IMR-90 (cell line): ENCODE measurements at regions not wholly inside any gene's neighbourhood (a gene's known extent, or its start where the extent isn't known, plus 50 kb on each side); places are given as distances from the start of the nearest gene placed in this dataset.

ENCODE experiments used
- ATAC-seq: fragments of 200-7000 bp; cut with Tn5 transposase; 2 replicates; pipeline ENCODE4 v1.9.1; 2020; ENCODE audit warnings: low read depth, mild to moderate bottlenecking, moderate library complexity
- BruUV-seq: library from RNA; stranded (reverse); fragments of 400-500 nt; replicated peaks from 2 replicates; lab custom pipeline; 2021; lab: Mats Ljungman, UMichigan
- CTCF ChIA-PET: fragments of 300-600 bp; formaldehyde crosslinking; extraction: SDS; loops from one replicate; lab custom pipeline; 2021; ENCODE audit warnings: antibody characterized with exemption; lab: Yijun Ruan, JAX
- POLR2A ChIA-PET: fragments of 300-600 bp; sonication (Branson Sonifier 250); formaldehyde crosslinking; loops from one replicate; lab custom pipeline; 2022; ENCODE audit warnings: antibody characterized with exemption; ENCODE audit not compliant: unreplicated experiment; lab: Charles Lee
- DNase-seq: peaks from one replicate; pipeline ENCODE4 v3.0.0; 2013
- H2AFZ ChIP-seq: replicated peaks from 2 replicates; pipeline ENCODE3; 2013; ENCODE audit warnings: low read length, mild to moderate bottlenecking; ENCODE audit not compliant: poor library complexity
- H2AK5ac ChIP-seq: 2 replicates; pipeline ENCODE4 v1.6.1; 2013; ENCODE audit warnings: low read depth, low read length, inconsistent platforms
- H2AK9ac ChIP-seq: replicated peaks from 2 replicates; pipeline ENCODE3; 2013; ENCODE audit warnings: mild to moderate bottlenecking, low read depth, low read length, moderate library complexity; ENCODE audit not compliant: poor library complexity
- H2BK120ac ChIP-seq: 2 replicates; pipeline ENCODE4 v1.6.1; 2013; ENCODE audit warnings: low read depth, low read length, inconsistent platforms
- H2BK15ac ChIP-seq: 3 replicates; pipeline ENCODE4 v1.6.1; 2013; ENCODE audit warnings: low read depth, low read length, inconsistent platforms
- H2BK20ac ChIP-seq: 2 replicates; pipeline ENCODE4 v1.6.1; 2013; ENCODE audit warnings: low read depth, mild to moderate bottlenecking, inconsistent platforms, low read length, moderate library complexity
- H2BK5ac ChIP-seq: 2 replicates; pipeline ENCODE4 v1.6.1; 2013; ENCODE audit warnings: mild to moderate bottlenecking, low read depth, low read length, inconsistent platforms; ENCODE audit not compliant: poor library complexity, severe bottlenecking
- H3K14ac ChIP-seq: replicated peaks from 2 replicates; pipeline ENCODE4 v1.6.1; 2013; ENCODE audit warnings: low read depth, low read length, inconsistent platforms
- H3K18ac ChIP-seq: 2 replicates; pipeline ENCODE4 v1.6.1; 2013; ENCODE audit warnings: low read depth, low read length, control low read depth
- H3K23ac ChIP-seq: 2 replicates; pipeline ENCODE4 v1.6.1; 2013; ENCODE audit warnings: low read depth, low read length, inconsistent platforms
- H3K27ac ChIP-seq: 2 replicates; pipeline ENCODE4 v1.5.1; 2013; ENCODE audit warnings: mild to moderate bottlenecking, control low read depth, low read length; ENCODE audit not compliant: insufficient read depth
- H3K27me3 ChIP-seq: 2 replicates; pipeline ENCODE4 v1.6.1; 2013; ENCODE audit warnings: low read length; ENCODE audit not compliant: control insufficient read depth, insufficient read depth
- H3K36me3 ChIP-seq: 2 replicates; pipeline ENCODE4 v1.6.1; 2013; ENCODE audit warnings: low read length, mixed read lengths; ENCODE audit not compliant: control insufficient read depth, insufficient read depth
- H3K4ac ChIP-seq: 2 replicates; pipeline ENCODE4 v1.6.1; 2013; ENCODE audit warnings: low read depth, low read length, inconsistent platforms
- H3K4me1 ChIP-seq: 2 replicates; pipeline ENCODE4 v1.6.1; 2013; ENCODE audit warnings: low read length, mixed read lengths; ENCODE audit not compliant: control insufficient read depth, insufficient read depth
- H3K4me2 ChIP-seq: 2 replicates; pipeline ENCODE4 v1.6.1; 2013; ENCODE audit warnings: low read depth, mild to moderate bottlenecking, control low read depth, low read length, moderate library complexity
- H3K4me3 ChIP-seq: 2 replicates; pipeline ENCODE4 v1.5.1; 2013; ENCODE audit warnings: low read depth, mild to moderate bottlenecking, control low read depth, low read length, moderate library complexity; ENCODE audit not compliant: insufficient read depth
- H3K56ac ChIP-seq: 2 replicates; pipeline ENCODE4 v1.6.1; 2013; ENCODE audit warnings: low read length, inconsistent platforms; ENCODE audit not compliant: insufficient read depth; ENCODE audit errors: extremely low read depth
- H3K79me1 ChIP-seq, 2 experiments: 2 replicates each; pipeline ENCODE4 v1.6.1; 2013; ENCODE audit warnings: low read length in 2 of 2, inconsistent platforms in 1 of 2, low read depth in 1 of 2
- H3K9ac ChIP-seq: 2 replicates; pipeline ENCODE4 v1.6.1; 2013; ENCODE audit warnings: low read depth, low read length, control low read depth
- H3K9me1 ChIP-seq: 2 replicates; pipeline ENCODE4 v1.6.1; 2013; ENCODE audit warnings: low read length, inconsistent platforms; ENCODE audit not compliant: insufficient read depth
- H3K9me3 ChIP-seq: 2 replicates; pipeline ENCODE4 v1.6.1; 2013; ENCODE audit warnings: low read length; ENCODE audit not compliant: control insufficient read depth, insufficient read depth
- H4K20me1 ChIP-seq: 2 replicates; pipeline ENCODE4 v1.6.1; 2013; ENCODE audit warnings: low read length, inconsistent platforms; ENCODE audit not compliant: insufficient read depth
- H4K5ac ChIP-seq: 2 replicates; pipeline ENCODE4 v1.6.1; 2013; ENCODE audit warnings: mild to moderate bottlenecking, low read depth, low read length, control low read depth
- H4K8ac ChIP-seq, 2 experiments: 2 replicates each; pipeline ENCODE4 v1.6.1; 2013; ENCODE audit warnings: low read depth in 2 of 2, low read length in 2 of 2, control low read depth in 1 of 2, inconsistent platforms in 1 of 2
- H4K91ac ChIP-seq: 2 replicates; pipeline ENCODE4 v1.6.1; 2013; ENCODE audit warnings: low read depth, low read length, inconsistent platforms; ENCODE audit not compliant: insufficient read depth
- BHLHE40 ChIP-seq: fragments of 150-350 bp; IDR thresholded peaks from 2 replicates; pipeline ENCODE4 v1.6.1; 2016; ENCODE audit warnings: mild to moderate bottlenecking, low read depth, low read length
- CEBPB ChIP-seq: IDR thresholded peaks from 2 replicates; pipeline ENCODE4 v1.6.1; 2012; ENCODE audit warnings: low read depth, low read length, improper control_type of control experiment
- CHD1 ChIP-seq: IDR thresholded peaks from 2 replicates; pipeline ENCODE4 v1.6.1; 2012; ENCODE audit warnings: low read depth, low read length, improper control_type of control experiment
- CTCF ChIP-seq: conservative IDR thresholded peaks from 2 replicates; pipeline ENCODE4 v1.5.1; 2012; ENCODE audit warnings: mild to moderate bottlenecking, low read depth, low read length, improper control_type of control experiment
- ELK1 ChIP-seq: fragments of 150-350 bp; IDR thresholded peaks from 2 replicates; pipeline ENCODE4 v1.6.1; 2016; ENCODE audit warnings: low read depth, mild to moderate bottlenecking, low read length, moderate library complexity, borderline replicate concordance
- FOS ChIP-seq: fragments of 150-350 bp; IDR thresholded peaks from 2 replicates; pipeline ENCODE4 v1.6.1; 2016; ENCODE audit warnings: low read depth, low read length
- MAFK ChIP-seq: IDR thresholded peaks from 2 replicates; pipeline ENCODE4 v1.6.1; 2012; ENCODE audit warnings: low read depth, low read length, improper control_type of control experiment
- MAZ ChIP-seq: IDR thresholded peaks from 2 replicates; pipeline ENCODE4 v1.6.1; 2012; ENCODE audit warnings: low read depth, mild to moderate bottlenecking, low read length, improper control_type of control experiment, moderate library complexity, borderline replicate concordance
- NFE2L2 ChIP-seq: fragments of 150-350 bp; IDR thresholded peaks from 2 replicates; pipeline ENCODE4 v1.6.1; 2016; ENCODE audit warnings: low read depth, mild to moderate bottlenecking, low read length
- POLR2A ChIP-seq: IDR thresholded peaks from 2 replicates; pipeline ENCODE4 v1.6.1; 2012; ENCODE audit warnings: mild to moderate bottlenecking, low read depth, low read length
- RAD21 ChIP-seq: IDR thresholded peaks from 2 replicates; pipeline ENCODE4 v1.6.1; 2012; ENCODE audit warnings: low read length, improper control_type of control experiment
- SMC3 ChIP-seq: fragments of 150-350 bp; IDR thresholded peaks from 2 replicates; pipeline ENCODE4 v1.6.1; 2016; ENCODE audit warnings: low read depth, mild to moderate bottlenecking, antibody characterized with exemption, low read length, moderate library complexity
- dilution Hi-C: fragments of 300-500 bp; cut with HindIII; formaldehyde crosslinking; loops from one replicate; pipeline ENCODE4 v1.14.3; 2018; ENCODE audit warnings: low sequenced_read_pairs; ENCODE audit not compliant: unreplicated experiment
- in situ Hi-C: fragments of 300-500 bp; cut with MboI; formaldehyde crosslinking; loops from 3 replicates; pipeline ENCODE4 v1.14.3; 2019; ENCODE audit warnings: low sequenced_read_pairs, inconsistent platforms, mixed read lengths
- intact Hi-C: fragments of 100-400 bp; cut with micrococcal nuclease; formaldehyde crosslinking; loops from 2 replicates; pipeline ENCODE4 v1.10.0; 2022
- TF ChIP-seq, protein P1 (sequence below): fragments of 150-350 bp; IDR thresholded peaks from 2 replicates; pipeline ENCODE4 v1.6.1; 2017; ENCODE audit warnings: mild to moderate bottlenecking, antibody characterized with exemption, low read length, low read depth

GRCh38 chr21:35861661-35862060 is 198.7 kb downstream of the SETD4 start:
- H3K27ac ChIP-seq: no peak overlapping the region
- no peak overlapping the region for H3K4me3 ChIP-seq
- dilution Hi-C loops: no loop called here
- no peaks in the 10 kb centered on the region for H4K20me1 ChIP-seq
- H3K14ac ChIP-seq: no peak overlapping the region
- no peak overlapping the region for H3K18ac ChIP-seq
- no peak overlapping the region for H4K91ac ChIP-seq
- no peak overlapping the region for H4K5ac ChIP-seq
- peak; percentile 13 for DNase-seq
- CTCF ChIA-PET: no interaction called here
- no peak overlapping the region for H3K4me2 ChIP-seq
- H3K27me3 ChIP-seq: peaks cover 8% of the 10 kb centered on the region
- H3K56ac ChIP-seq: no peak overlapping the region
- no peak overlapping the region for H2BK120ac ChIP-seq
- no peak overlapping the region for H2BK20ac ChIP-seq
- H3K4me1 ChIP-seq: no peaks in the 10 kb centered on the region
- POLR2A ChIA-PET: no interaction called here
- in situ Hi-C loops: no loop called here
- no peak overlapping the region for H3K9ac ChIP-seq
- ATAC-seq: no peak
- H2AFZ ChIP-seq: no peak overlapping the region
- no TSS peak for BruUV-seq
- H4K8ac ChIP-seq: no peak overlapping the region
- no peaks in the 10 kb centered on the region for H3K36me3 ChIP-seq
- H2AK9ac ChIP-seq: no peak overlapping the region
- no peak overlapping the region for H3K4ac ChIP-seq
- H2BK15ac ChIP-seq: no peak overlapping the region
- no peak overlapping the region for H2BK5ac ChIP-seq
- no peak overlapping the region for H2AK5ac ChIP-seq
- no peak overlapping the region for H3K23ac ChIP-seq
- H3K9me1 ChIP-seq: no peaks in the 10 kb centered on the region
- H3K79me1 ChIP-seq: no peaks in the 10 kb centered on the region
- TF ChIP-seq SMC3: no peak
- TF ChIP-seq CEBPB: no peak
- TF ChIP-seq CTCF: no peak
- TF ChIP-seq, protein P1, sequence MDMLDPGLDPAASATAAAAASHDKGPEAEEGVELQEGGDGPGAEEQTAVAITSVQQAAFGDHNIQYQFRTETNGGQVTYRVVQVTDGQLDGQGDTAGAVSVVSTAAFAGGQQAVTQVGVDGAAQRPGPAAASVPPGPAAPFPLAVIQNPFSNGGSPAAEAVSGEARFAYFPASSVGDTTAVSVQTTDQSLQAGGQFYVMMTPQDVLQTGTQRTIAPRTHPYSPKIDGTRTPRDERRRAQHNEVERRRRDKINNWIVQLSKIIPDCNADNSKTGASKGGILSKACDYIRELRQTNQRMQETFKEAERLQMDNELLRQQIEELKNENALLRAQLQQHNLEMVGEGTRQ: no peak
- no peak for TF ChIP-seq BHLHE40
- TF ChIP-seq MAZ: no peak
- no peak for TF ChIP-seq CHD1
- no peak for TF ChIP-seq NFE2L2
- TF ChIP-seq POLR2A: no peak
- no peak for TF ChIP-seq FOS
- TF ChIP-seq RAD21: no peak
- no peak for TF ChIP-seq ELK1
- TF ChIP-seq MAFK: no peak
- no peaks in the 10 kb centered on the region for H3K9me3 ChIP-seq
- intact Hi-C loops: no loop called here
